B cell (primary cell): ENCODE measurements at regions not wholly inside any gene's neighbourhood (a gene's known extent, or its start where the extent isn't known, plus 50 kb on each side); places are given as distances from the start of the nearest gene placed in this dataset.

ENCODE experiments used
- ATAC-seq: fragments of 200-7000 bp; cut with Tn5 transposase; one replicate; pipeline ENCODE4 v1.10.0; 2021; ENCODE audit warnings: low read depth, mild to moderate bottlenecking, moderate number of reproducible peaks, moderate library complexity
- CTCF ChIA-PET: fragments of 350-600 bp; sonication (Branson Sonifier 250); formaldehyde crosslinking; loops from one replicate; lab custom pipeline; 2021; ENCODE audit warnings: antibody characterized with exemption, inconsistent platforms; lab: Charles Lee
- POLR2A ChIA-PET: fragments of 350-600 bp; sonication (Branson Sonifier 250); formaldehyde crosslinking; loops from one replicate; lab custom pipeline; 2021; ENCODE audit warnings: antibody characterized with exemption; lab: Charles Lee
- DNase-seq: peaks from one replicate; pipeline ENCODE4 v3.0.0; 2013
- H2AFZ ChIP-seq: 2 replicates; pipeline ENCODE4 v1.6.1; 2012; ENCODE audit warnings: mild to moderate bottlenecking, low read depth, low read length; ENCODE audit not compliant: insufficient read depth, poor library complexity, severe bottlenecking
- H3K27ac ChIP-seq, 2 donors: 1 replicate in 1 of 2; 2 replicates in 1 of 2; pipeline ENCODE4 v1.5.1; 2012 to 2013; ENCODE audit warnings: low read length in 2 of 2, mild to moderate bottlenecking in 2 of 2, moderate library complexity in 1 of 2
- H3K27me3 ChIP-seq, 4 experiments: fragments of 200-600 bp in 1 of 4; sonication (generic) in 1 of 4; replicated peaks in 1 of 4; 1 replicate in 2 of 4; 2 replicates in 2 of 4; pipeline versions ENCODE4 v1.6.1 to v1.7.0; 2013 to 2016; ENCODE audit warnings: low read length in 3 of 4, mild to moderate bottlenecking in 2 of 4, mixed read lengths in 1 of 4, moderate library complexity in 1 of 4; ENCODE audit not compliant: insufficient read depth in 4 of 4, control insufficient read depth in 3 of 4; ENCODE audit errors: control extremely low read depth in 1 of 4
- H3K36me3 ChIP-seq, 2 experiments: replicated peaks in 1 of 2; 1 replicate in 1 of 2; 2 replicates in 1 of 2; pipeline versions ENCODE4 v1.6.1 to v1.7.1; 2013; ENCODE audit warnings: low read length in 1 of 2; ENCODE audit not compliant: insufficient read depth in 2 of 2, control insufficient read depth in 1 of 2; ENCODE audit errors: control extremely low read depth in 1 of 2, extremely low read depth in 1 of 2
- H3K4me1 ChIP-seq, 2 donors: fragments of 200-600 bp in 1 of 2; sonication (generic) in 1 of 2; 1 replicate in 1 of 2; 2 replicates in 1 of 2; pipeline versions ENCODE4 v1.5.1 to v1.6.1; 2013 to 2017; ENCODE audit warnings: low read length in 2 of 2; ENCODE audit not compliant: control insufficient read depth in 2 of 2, insufficient read depth in 2 of 2
- H3K4me2 ChIP-seq: replicated peaks from 2 replicates; pipeline ENCODE3; 2012; ENCODE audit warnings: mild to moderate bottlenecking, low read depth, low read length; ENCODE audit not compliant: poor library complexity, severe bottlenecking
- H3K4me3 ChIP-seq, 5 experiments: fragments of 200-600 bp in 1 of 5; sonication (generic) in 1 of 5; 1 replicate in 3 of 5; 2 replicates in 2 of 5; pipeline versions ENCODE4 v1.5.1 to v1.7.0; 2011 to 2016; ENCODE audit warnings: low read length in 4 of 5, mild to moderate bottlenecking in 4 of 5, low read depth in 2 of 5, control low read depth in 1 of 5, moderate library complexity in 1 of 5; ENCODE audit not compliant: insufficient read depth in 1 of 5; ENCODE audit errors: control extremely low read depth in 1 of 5, extremely low read depth in 1 of 5
- H3K79me2 ChIP-seq: fragments of 200-600 bp; sonication (generic); one replicate; pipeline ENCODE4 v1.6.0; 2016; ENCODE audit warnings: low read length; ENCODE audit not compliant: control insufficient read depth, insufficient read depth
- H3K9ac ChIP-seq: fragments of 200-600 bp; sonication (generic); 2 replicates; pipeline ENCODE4 v1.6.1; 2017; ENCODE audit warnings: mild to moderate bottlenecking, low read length, moderate library complexity
- H3K9me3 ChIP-seq, 3 donors: one replicate each; pipeline versions ENCODE4 v1.6.1 to v1.7.1; 2013; ENCODE audit warnings: low read length in 2 of 3; ENCODE audit not compliant: control insufficient read depth in 2 of 3, insufficient read depth in 1 of 3; ENCODE audit errors: control extremely low read depth in 1 of 3
- H4K20me1 ChIP-seq: 2 replicates; pipeline ENCODE4 v1.6.0; 2012; ENCODE audit warnings: mild to moderate bottlenecking, low read length; ENCODE audit not compliant: insufficient read depth, control insufficient read depth, poor library complexity, severe bottlenecking
- H3K27ac Mint-ChIP-seq: one replicate; pipeline ENCODE4 v1.8.0; 2021; ENCODE audit warnings: mixed read lengths
- H3K27me3 Mint-ChIP-seq: one replicate; pipeline ENCODE4 v1.8.0; 2021; ENCODE audit warnings: mixed read lengths
- H3K4me1 Mint-ChIP-seq: one replicate; pipeline ENCODE4 v1.8.0; 2021; ENCODE audit warnings: mixed read lengths
- H3K4me3 Mint-ChIP-seq: one replicate; pipeline ENCODE4 v1.8.0; 2021; ENCODE audit warnings: mixed read lengths
- H3K9me3 Mint-ChIP-seq: one replicate; pipeline ENCODE4 v1.8.0; 2022; ENCODE audit warnings: mixed read lengths; ENCODE audit not compliant: insufficient read depth
- EZH2 ChIP-seq: IDR thresholded peaks from 2 replicates; pipeline ENCODE4 v1.6.1; 2012; ENCODE audit warnings: borderline replicate concordance, low read depth, mild to moderate bottlenecking, moderate library complexity, low read length; ENCODE audit not compliant: insufficient read depth, poor library complexity, severe bottlenecking
- WGBS: methylation state at CpG from one replicate; pipeline ENCODE4 v1.1.5; 2013; ENCODE audit warnings: missing lambda C conversion rate; ENCODE audit not compliant: insufficient coverage; 5-methylcytosine and 5-hydroxymethylcytosine counted together
- intact Hi-C: fragments of 100-400 bp; cut with micrococcal nuclease; formaldehyde crosslinking; loops from one replicate; pipeline ENCODE4 v1.10.0; 2022
- TF ChIP-seq, protein P1 (sequence below): fragments of 200-600 bp; IDR thresholded peaks from one replicate; pipeline ENCODE4 v1.8.0; 2022; ENCODE audit warnings: antibody characterized with exemption, mild to moderate bottlenecking

DNA sequence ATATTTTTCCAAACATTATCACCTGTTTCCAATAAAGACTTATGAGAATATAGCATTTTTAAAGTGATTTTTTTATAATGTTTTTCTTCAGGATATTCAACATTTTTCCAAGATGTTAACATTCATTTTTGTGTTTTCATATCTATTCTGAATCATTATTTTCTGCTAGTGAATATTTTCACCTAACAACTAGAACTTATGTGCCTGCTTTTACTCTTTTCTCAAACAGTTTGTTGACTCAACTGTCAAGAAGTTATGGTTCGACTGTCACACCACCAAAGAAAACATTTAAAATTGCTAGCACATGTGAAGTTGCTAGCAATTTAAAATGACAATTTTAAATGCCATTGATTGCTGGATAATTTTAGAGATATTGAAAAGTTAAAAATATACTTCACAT, 343.3 kb upstream of the CDH9 start:
- Histone ChIP-seq H3K9ac (no peak overlapping the region), H3K4me2 (no peak overlapping the region), H4K20me1 (no peaks in the 10 kb centered on the region), H3K9me3 (no peaks in the 10 kb centered on the region), H3K27me3 (no peaks in the 10 kb centered on the region), H2AFZ (no peak overlapping the region), H3K27ac (no peak overlapping the region), H3K4me1 (no peaks in the 10 kb centered on the region), H3K36me3 (no peaks in the 10 kb centered on the region), H3K79me2 (no peaks in the 10 kb centered on the region), H3K4me3 (no peak overlapping the region)
- ChIA-PET CTCF (no interaction called here), POLR2A (no interaction called here)
- DNase-seq, result no peak
- no peak for TF ChIP-seq EZH2
- TF ChIP-seq, protein P1, sequence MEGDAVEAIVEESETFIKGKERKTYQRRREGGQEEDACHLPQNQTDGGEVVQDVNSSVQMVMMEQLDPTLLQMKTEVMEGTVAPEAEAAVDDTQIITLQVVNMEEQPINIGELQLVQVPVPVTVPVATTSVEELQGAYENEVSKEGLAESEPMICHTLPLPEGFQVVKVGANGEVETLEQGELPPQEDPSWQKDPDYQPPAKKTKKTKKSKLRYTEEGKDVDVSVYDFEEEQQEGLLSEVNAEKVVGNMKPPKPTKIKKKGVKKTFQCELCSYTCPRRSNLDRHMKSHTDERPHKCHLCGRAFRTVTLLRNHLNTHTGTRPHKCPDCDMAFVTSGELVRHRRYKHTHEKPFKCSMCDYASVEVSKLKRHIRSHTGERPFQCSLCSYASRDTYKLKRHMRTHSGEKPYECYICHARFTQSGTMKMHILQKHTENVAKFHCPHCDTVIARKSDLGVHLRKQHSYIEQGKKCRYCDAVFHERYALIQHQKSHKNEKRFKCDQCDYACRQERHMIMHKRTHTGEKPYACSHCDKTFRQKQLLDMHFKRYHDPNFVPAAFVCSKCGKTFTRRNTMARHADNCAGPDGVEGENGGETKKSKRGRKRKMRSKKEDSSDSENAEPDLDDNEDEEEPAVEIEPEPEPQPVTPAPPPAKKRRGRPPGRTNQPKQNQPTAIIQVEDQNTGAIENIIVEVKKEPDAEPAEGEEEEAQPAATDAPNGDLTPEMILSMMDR, result no peak
- intact Hi-C loops, result no loop called here
- Mint-ChIP-seq H3K27me3 (no peaks in the 10 kb centered on the region), H3K4me3 (no peak overlapping the region), H3K4me1 (no peaks in the 10 kb centered on the region), H3K27ac (no peak overlapping the region), H3K9me3 (no peaks in the 10 kb centered on the region)
- no CpG with 5 or more reads among the region's 1 CpG for WGBS
- ATAC-seq, result no peak

DNA sequence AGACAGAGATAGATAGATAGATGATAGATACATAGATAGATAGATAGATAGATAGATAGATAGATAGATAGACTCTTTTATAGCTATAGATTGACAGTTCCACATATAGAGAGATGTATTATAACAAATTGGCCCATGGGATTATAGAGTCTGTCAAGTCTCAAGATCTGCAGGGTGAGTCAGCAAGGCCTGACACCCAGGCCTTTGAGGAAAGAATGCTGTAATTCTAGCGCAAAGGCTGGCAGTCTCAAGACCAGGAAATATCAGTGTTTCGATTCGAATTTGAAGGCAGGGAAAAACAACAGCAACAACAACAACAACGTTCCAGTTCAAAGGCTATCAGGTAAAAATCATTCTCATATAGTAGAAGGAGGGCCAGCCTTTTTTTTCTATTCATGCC, 339.2 kb upstream of the CDH9 start:
- no peaks in the 10 kb centered on the region for H3K79me2 ChIP-seq
- Mint-ChIP-seq H3K4me1 (no peaks in the 10 kb centered on the region), H3K4me3 (no peak overlapping the region), H3K27ac (no peak overlapping the region), H3K27me3 (no peaks in the 10 kb centered on the region), H3K9me3 (no peaks in the 10 kb centered on the region)
- no peaks in the 10 kb centered on the region for H3K36me3 ChIP-seq
- no peak overlapping the region for H3K4me2 ChIP-seq
- no peaks in the 10 kb centered on the region for H3K27me3 ChIP-seq
- WGBS, result 90% methylated on average over 2 of the region's 4 CpGs
- H3K9ac ChIP-seq, result no peak overlapping the region
- DNase-seq (no peak), ATAC-seq (no peak)
- H3K27ac ChIP-seq, result no peak overlapping the region
- H3K9me3 ChIP-seq, result peaks cover 0 to 2% (median 0%) of the 10 kb centered on the region in 3 donors
- TF ChIP-seq, protein P1, result no peak
- no peak for TF ChIP-seq EZH2
- no peaks in the 10 kb centered on the region for H3K4me1 ChIP-seq
- POLR2A ChIA-PET, result no interaction called here
- no peak overlapping the region for H2AFZ ChIP-seq
- intact Hi-C loops, result no loop called here
- no peaks in the 10 kb centered on the region for H4K20me1 ChIP-seq
- CTCF ChIA-PET, result no interaction called here
- no peak overlapping the region for H3K4me3 ChIP-seq
